ENCODE measurements at regions not wholly inside any gene's neighbourhood (a gene's known extent, or its start where the extent isn't known, plus 50 kb on each side); places are given as distances from the start of the nearest gene placed in this dataset.

DNA sequence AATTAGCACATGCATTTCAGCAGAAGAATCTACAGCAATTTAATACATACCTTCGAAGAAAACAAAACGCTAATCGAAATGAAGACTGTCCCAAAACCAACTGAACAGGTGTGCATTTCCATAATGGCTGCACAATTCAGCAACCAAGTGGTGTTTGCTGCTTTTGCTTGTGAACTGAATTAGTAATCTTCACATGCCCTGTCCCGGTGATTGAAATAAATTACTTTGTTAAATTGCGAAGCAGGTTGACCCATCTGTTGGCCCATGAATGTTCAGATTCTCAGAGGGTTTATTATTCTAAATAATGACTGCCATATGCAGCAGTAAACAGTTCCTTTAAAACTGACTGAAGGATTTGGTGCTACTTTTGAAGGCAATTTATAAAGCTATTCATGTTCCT lies 445.2 kb upstream of the NFE2L3 start:
- Mint-ChIP-seq H3K27me3 (no peaks in the 10 kb centered on the region), H3K9me3 (ENCODE audit: low read depth) (peaks cover 14% of the 10 kb centered on the region), H3K4me1 (ENCODE audit: low read depth) (no peaks in the 10 kb centered on the region), H3K27ac (no peak overlapping the region), H3K4me3 (ENCODE audit: low read depth) (no peak overlapping the region), H3K36me3 (ENCODE audit: insufficient read depth) (peaks cover 1% of the 10 kb centered on the region)
- DNase-seq (ENCODE audit: low spot score, unreplicated experiment), result no peak
- TF ChIP-seq, protein P1, sequence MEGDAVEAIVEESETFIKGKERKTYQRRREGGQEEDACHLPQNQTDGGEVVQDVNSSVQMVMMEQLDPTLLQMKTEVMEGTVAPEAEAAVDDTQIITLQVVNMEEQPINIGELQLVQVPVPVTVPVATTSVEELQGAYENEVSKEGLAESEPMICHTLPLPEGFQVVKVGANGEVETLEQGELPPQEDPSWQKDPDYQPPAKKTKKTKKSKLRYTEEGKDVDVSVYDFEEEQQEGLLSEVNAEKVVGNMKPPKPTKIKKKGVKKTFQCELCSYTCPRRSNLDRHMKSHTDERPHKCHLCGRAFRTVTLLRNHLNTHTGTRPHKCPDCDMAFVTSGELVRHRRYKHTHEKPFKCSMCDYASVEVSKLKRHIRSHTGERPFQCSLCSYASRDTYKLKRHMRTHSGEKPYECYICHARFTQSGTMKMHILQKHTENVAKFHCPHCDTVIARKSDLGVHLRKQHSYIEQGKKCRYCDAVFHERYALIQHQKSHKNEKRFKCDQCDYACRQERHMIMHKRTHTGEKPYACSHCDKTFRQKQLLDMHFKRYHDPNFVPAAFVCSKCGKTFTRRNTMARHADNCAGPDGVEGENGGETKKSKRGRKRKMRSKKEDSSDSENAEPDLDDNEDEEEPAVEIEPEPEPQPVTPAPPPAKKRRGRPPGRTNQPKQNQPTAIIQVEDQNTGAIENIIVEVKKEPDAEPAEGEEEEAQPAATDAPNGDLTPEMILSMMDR (IDR thresholded peaks at IDR 0.05; ENCODE audit: unreplicated experiment), result no peak

DNA sequence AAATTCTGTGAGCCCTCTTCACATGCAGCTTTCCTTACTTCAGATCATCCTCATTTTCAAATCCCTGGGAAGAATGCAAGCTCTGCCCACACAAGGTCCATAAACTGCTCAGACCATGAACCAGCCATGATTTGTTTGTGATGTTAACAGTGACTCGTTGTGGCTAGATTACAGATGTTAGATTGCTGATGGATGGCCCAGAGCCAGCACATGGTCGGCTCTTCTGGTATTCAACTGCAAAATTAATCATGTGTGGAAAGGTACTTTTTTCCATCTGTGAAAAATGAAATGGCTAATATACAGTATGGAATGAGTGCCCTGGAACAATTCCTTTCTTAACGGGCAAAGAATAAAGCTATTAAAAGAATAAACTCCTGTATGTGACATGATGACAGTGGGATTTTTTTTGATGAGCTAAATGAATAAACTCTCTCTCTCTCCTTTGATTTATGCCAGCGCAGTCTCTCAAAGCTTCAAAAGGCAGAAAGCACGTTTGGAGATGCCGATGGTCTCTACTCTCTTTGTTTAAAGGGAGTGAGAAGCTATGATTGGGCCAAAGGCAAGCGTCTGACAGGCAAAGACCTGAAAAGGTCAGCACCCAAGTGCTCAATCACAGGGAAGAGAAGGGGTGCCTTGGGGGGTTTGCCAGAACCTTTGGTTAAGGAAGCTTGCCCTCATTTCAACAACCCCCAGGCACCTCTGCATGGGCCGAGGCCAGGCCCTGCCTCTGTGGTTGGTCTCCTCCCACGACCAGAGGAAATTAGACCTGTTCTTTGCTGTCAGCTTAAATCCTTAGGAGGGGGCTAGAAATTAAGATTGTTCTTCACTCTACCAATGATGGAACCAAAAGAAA lies 444.0 kb upstream of the NFE2L3 start:
- Mint-ChIP-seq H3K4me3 (ENCODE audit: low read depth) (no peak overlapping the region), H3K9me3 (ENCODE audit: low read depth) (peaks cover 10% of the 10 kb centered on the region), H3K27ac (no peak overlapping the region), H3K27me3 (no peaks in the 10 kb centered on the region), H3K4me1 (ENCODE audit: low read depth) (no peaks in the 10 kb centered on the region), H3K36me3 (ENCODE audit: insufficient read depth) (no peaks in the 10 kb centered on the region)
- no peak for DNase-seq (ENCODE audit: low spot score, unreplicated experiment)
- TF ChIP-seq, protein P1 (IDR thresholded peaks at IDR 0.05; ENCODE audit: unreplicated experiment), result no peak

DNA sequence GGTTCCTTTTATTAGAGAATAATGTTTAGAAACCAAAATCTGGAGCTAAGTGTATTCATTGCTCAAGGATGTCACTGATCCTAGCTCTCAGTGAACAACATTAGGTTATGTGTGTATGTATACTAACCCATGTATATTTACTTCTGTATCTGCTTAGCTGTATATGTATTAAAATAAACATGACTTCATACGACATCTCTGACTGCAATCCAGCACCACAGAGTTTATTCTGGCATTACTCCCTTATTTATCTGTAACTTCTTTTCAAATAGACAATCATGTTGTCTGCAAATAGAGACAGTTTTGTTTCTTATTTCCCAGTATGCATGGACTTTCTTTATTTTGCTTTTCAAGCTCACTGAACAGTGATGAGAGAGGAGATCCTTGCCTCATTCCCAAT lies 441.0 kb upstream of the NFE2L3 start:
- DNase-seq (ENCODE audit: low spot score, unreplicated experiment), result no peak
- Mint-ChIP-seq H3K36me3 (ENCODE audit: insufficient read depth) (no peaks in the 10 kb centered on the region), H3K27ac (no peak overlapping the region), H3K9me3 (ENCODE audit: low read depth) (peaks cover 4% of the 10 kb centered on the region), H3K4me3 (ENCODE audit: low read depth) (no peak overlapping the region), H3K27me3 (no peaks in the 10 kb centered on the region), H3K4me1 (ENCODE audit: low read depth) (no peaks in the 10 kb centered on the region)
- TF ChIP-seq, protein P1 (IDR thresholded peaks at IDR 0.05; ENCODE audit: unreplicated experiment), result no peak

DNA sequence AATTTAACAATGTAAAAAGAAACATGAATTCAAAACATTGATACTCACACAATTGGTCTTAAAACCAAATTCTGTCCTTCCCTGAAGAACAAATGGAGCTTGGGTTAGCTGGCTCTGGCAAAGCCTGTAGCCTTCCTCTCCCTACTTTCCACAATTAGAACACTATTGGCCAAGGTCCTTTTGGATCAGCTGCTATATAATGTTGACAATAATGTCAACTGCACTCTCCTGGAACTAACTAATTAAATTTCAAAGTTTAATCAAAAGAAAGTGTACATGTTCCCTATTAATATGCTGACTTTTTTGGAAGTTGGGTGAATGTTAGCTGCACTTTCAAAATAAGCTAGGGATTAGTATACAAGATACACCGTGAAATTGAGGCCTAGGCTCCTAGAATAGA lies 440.1 kb upstream of the NFE2L3 start:
- Mint-ChIP-seq H3K27me3 (peaks cover 3% of the 10 kb centered on the region), H3K9me3 (ENCODE audit: low read depth) (no peaks in the 10 kb centered on the region), H3K4me1 (ENCODE audit: low read depth) (no peaks in the 10 kb centered on the region), H3K4me3 (ENCODE audit: low read depth) (no peak overlapping the region), H3K27ac (no peak overlapping the region), H3K36me3 (ENCODE audit: insufficient read depth) (no peaks in the 10 kb centered on the region)
- DNase-seq (ENCODE audit: low spot score, unreplicated experiment), result no peak
- TF ChIP-seq, protein P1 (IDR thresholded peaks at IDR 0.05; ENCODE audit: unreplicated experiment), result no peak

DNA sequence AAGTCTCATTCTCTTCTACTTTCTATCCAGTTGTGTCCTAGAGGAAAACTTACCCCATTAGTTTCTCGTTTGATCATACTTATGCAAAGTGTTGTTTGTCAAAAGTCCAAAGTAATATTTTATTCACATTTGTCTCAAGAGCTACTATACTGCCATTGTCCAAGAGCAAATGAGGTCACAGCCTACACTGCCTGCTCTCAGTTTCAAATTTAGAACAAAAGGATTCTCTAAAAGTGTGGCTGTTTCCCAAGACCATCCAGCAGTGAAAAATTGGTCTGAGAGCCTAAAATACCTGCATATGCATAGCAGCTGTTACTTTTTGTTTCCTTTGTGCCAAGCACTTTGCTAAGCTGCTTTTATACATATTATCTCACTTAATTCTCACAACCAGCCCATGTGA lies 439.5 kb upstream of the NFE2L3 start:
- H3K9me3 Mint-ChIP-seq (ENCODE audit: low read depth), result no peaks in the 10 kb centered on the region
- TF ChIP-seq, protein P1 (IDR thresholded peaks at IDR 0.05; ENCODE audit: unreplicated experiment), result no peak
- no peak for DNase-seq (ENCODE audit: low spot score, unreplicated experiment)

More for the DNA sequence above, 439.5 kb upstream of the NFE2L3 start:
- no peak overlapping the region for H3K4me3 Mint-ChIP-seq (ENCODE audit: low read depth)
- no peaks in the 10 kb centered on the region for H3K4me1 Mint-ChIP-seq (ENCODE audit: low read depth)
- peaks cover 3% of the 10 kb centered on the region for H3K27me3 Mint-ChIP-seq
- no peak overlapping the region for H3K27ac Mint-ChIP-seq
- no peaks in the 10 kb centered on the region for H3K36me3 Mint-ChIP-seq (ENCODE audit: insufficient read depth)

Data from progenitor cell of endocrine pancreas (in vitro differentiated cells).